IMR-90 (cell line): ENCODE measurements at regions not wholly inside any gene's neighbourhood (a gene's known extent, or its start where the extent isn't known, plus 50 kb on each side); places are given as distances from the start of the nearest gene placed in this dataset.

ENCODE experiments used
- BHLHE40 ChIP-seq: fragments of 150-350 bp; IDR thresholded peaks from 2 replicates; pipeline ENCODE4 v1.6.1; 2016; ENCODE audit warnings: mild to moderate bottlenecking, low read depth, low read length
- CEBPB ChIP-seq: IDR thresholded peaks from 2 replicates; pipeline ENCODE4 v1.6.1; 2012; ENCODE audit warnings: low read depth, low read length, improper control_type of control experiment
- CHD1 ChIP-seq: IDR thresholded peaks from 2 replicates; pipeline ENCODE4 v1.6.1; 2012; ENCODE audit warnings: low read depth, low read length, improper control_type of control experiment
- MAZ ChIP-seq: IDR thresholded peaks from 2 replicates; pipeline ENCODE4 v1.6.1; 2012; ENCODE audit warnings: low read depth, mild to moderate bottlenecking, low read length, improper control_type of control experiment, moderate library complexity, borderline replicate concordance
- MXI1 ChIP-seq: IDR thresholded peaks from 2 replicates; pipeline ENCODE4 v1.6.1; 2012; ENCODE audit warnings: low read depth, mild to moderate bottlenecking, low read length, moderate library complexity, borderline replicate concordance
- NFE2L2 ChIP-seq: fragments of 150-350 bp; IDR thresholded peaks from 2 replicates; pipeline ENCODE4 v1.6.1; 2016; ENCODE audit warnings: low read depth, mild to moderate bottlenecking, low read length
- POLR2A ChIP-seq: IDR thresholded peaks from 2 replicates; pipeline ENCODE4 v1.6.1; 2012; ENCODE audit warnings: mild to moderate bottlenecking, low read depth, low read length
- RAD21 ChIP-seq: IDR thresholded peaks from 2 replicates; pipeline ENCODE4 v1.6.1; 2012; ENCODE audit warnings: low read length, improper control_type of control experiment
- RCOR1 ChIP-seq: IDR thresholded peaks from 2 replicates; pipeline ENCODE4 v1.6.1; 2012; ENCODE audit warnings: mild to moderate bottlenecking, low read length, improper control_type of control experiment; ENCODE audit not compliant: insufficient replicate concordance
- SMC3 ChIP-seq: fragments of 150-350 bp; IDR thresholded peaks from 2 replicates; pipeline ENCODE4 v1.6.1; 2016; ENCODE audit warnings: low read depth, mild to moderate bottlenecking, antibody characterized with exemption, low read length, moderate library complexity
- TF ChIP-seq, protein P1 (sequence below): conservative IDR thresholded peaks from 2 replicates; pipeline ENCODE4 v1.5.1; 2012; ENCODE audit warnings: mild to moderate bottlenecking, low read depth, low read length, improper control_type of control experiment
- TF ChIP-seq, protein P2 (sequence below): fragments of 150-350 bp; IDR thresholded peaks from 2 replicates; pipeline ENCODE4 v1.6.1; 2017; ENCODE audit warnings: mild to moderate bottlenecking, antibody characterized with exemption, low read length, low read depth

DNA sequence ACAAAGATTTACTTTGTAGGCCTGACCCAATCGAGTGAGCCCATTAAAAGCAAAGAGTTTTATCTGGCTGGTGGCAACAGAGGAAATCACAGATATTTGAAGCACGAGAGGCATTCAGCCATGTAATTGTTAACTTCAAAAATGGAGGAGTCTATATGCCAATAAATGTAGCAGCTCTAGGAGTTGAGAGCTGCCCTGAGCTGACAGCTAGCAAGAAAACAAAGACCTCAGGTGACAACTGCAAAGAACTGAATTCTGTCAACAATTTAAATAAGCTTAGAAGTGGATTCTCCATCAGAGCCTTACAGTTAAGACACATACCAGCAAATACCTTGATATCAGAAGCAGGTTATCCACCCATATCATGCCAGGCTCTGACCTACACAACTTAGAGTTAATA is 463.1 kb upstream of the NEGR1 start:
- no peak for TF ChIP-seq MXI1
- TF ChIP-seq, protein P1, sequence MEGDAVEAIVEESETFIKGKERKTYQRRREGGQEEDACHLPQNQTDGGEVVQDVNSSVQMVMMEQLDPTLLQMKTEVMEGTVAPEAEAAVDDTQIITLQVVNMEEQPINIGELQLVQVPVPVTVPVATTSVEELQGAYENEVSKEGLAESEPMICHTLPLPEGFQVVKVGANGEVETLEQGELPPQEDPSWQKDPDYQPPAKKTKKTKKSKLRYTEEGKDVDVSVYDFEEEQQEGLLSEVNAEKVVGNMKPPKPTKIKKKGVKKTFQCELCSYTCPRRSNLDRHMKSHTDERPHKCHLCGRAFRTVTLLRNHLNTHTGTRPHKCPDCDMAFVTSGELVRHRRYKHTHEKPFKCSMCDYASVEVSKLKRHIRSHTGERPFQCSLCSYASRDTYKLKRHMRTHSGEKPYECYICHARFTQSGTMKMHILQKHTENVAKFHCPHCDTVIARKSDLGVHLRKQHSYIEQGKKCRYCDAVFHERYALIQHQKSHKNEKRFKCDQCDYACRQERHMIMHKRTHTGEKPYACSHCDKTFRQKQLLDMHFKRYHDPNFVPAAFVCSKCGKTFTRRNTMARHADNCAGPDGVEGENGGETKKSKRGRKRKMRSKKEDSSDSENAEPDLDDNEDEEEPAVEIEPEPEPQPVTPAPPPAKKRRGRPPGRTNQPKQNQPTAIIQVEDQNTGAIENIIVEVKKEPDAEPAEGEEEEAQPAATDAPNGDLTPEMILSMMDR: no peak
- TF ChIP-seq MAZ: no peak
- TF ChIP-seq RAD21: no peak
- TF ChIP-seq CHD1: no peak
- no peak for TF ChIP-seq BHLHE40
- TF ChIP-seq POLR2A: no peak
- TF ChIP-seq, protein P2, sequence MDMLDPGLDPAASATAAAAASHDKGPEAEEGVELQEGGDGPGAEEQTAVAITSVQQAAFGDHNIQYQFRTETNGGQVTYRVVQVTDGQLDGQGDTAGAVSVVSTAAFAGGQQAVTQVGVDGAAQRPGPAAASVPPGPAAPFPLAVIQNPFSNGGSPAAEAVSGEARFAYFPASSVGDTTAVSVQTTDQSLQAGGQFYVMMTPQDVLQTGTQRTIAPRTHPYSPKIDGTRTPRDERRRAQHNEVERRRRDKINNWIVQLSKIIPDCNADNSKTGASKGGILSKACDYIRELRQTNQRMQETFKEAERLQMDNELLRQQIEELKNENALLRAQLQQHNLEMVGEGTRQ: no peak
- no peak for TF ChIP-seq SMC3
- no peak for TF ChIP-seq RCOR1
- no peak for TF ChIP-seq NFE2L2
- no peak for TF ChIP-seq CEBPB
